Spleen (tissue), 11 donors: ENCODE measurements at regions not wholly inside any gene's neighbourhood (a gene's known extent, or its start where the extent isn't known, plus 50 kb on each side); places are given as distances from the start of the nearest gene placed in this dataset.

Experiments used
- DNase-seq: peaks from one replicate; pipeline ENCODE4 v3.0.0-alpha.2; 2020
- H3K27ac ChIP-seq, 8 donors: fragments of 200-600 bp; sonication (generic) in 7 of 8; 1 replicate in 4 of 8; 2 replicates in 4 of 8; pipeline versions ENCODE4 v1.5.0 to v1.8.0; 2016 to 2021; ENCODE audit warnings: inconsistent platforms in 4 of 8, mild to moderate bottlenecking in 4 of 8, moderate library complexity in 1 of 8
- H3K27me3 ChIP-seq, 7 donors: fragments of 200-600 bp; sonication (generic) in 6 of 7; replicated peaks in 1 of 7; 1 replicate in 4 of 7; 2 replicates in 3 of 7; pipeline versions ENCODE4 v1.5.0 to v1.8.0; 2016 to 2021; ENCODE audit warnings: inconsistent platforms in 3 of 7, mild to moderate bottlenecking in 1 of 7
- H3K36me3 ChIP-seq, 6 donors: fragments of 200-600 bp; sonication (generic) in 5 of 6; 1 replicate in 4 of 6; 2 replicates in 2 of 6; pipeline versions ENCODE4 v1.5.0 to v1.8.0; 2016 to 2021; ENCODE audit warnings: inconsistent platforms in 2 of 6
- H3K4me1 ChIP-seq, 6 donors: fragments of 200-600 bp; sonication (generic) in 5 of 6; 1 replicate in 3 of 6; 2 replicates in 3 of 6; pipeline versions ENCODE4 v1.5.0 to v1.8.0; 2016 to 2021; ENCODE audit warnings: inconsistent platforms in 3 of 6
- H3K4me3 ChIP-seq, 8 donors: fragments of 200-600 bp; sonication (generic) in 7 of 8; 1 replicate in 4 of 8; 2 replicates in 4 of 8; pipeline versions ENCODE4 v1.5.0 to v1.8.0; 2016 to 2021; ENCODE audit warnings: inconsistent platforms in 4 of 8, mild to moderate bottlenecking in 4 of 8, moderate library complexity in 2 of 8
- H3K9me3 ChIP-seq, 8 donors: fragments of 200-600 bp; sonication (generic) in 7 of 8; 1 replicate in 4 of 8; 2 replicates in 4 of 8; pipeline versions ENCODE4 v1.5.0 to v1.8.0; 2016 to 2021; ENCODE audit warnings: inconsistent platforms in 4 of 8
- CTCF ChIP-seq, 11 experiments: fragments of 200-600 bp in 7 of 11; fragments of 450-650 bp in 4 of 11; sonication (generic) in 4 of 11; IDR thresholded peaks in 8 of 11; conservative IDR thresholded peaks in 3 of 11; 1 replicate in 7 of 11; 2 replicates in 4 of 11; pipeline versions ENCODE4 v1.4.0 to v1.8.0; 2016 to 2021; ENCODE audit warnings: antibody characterized with exemption in 11 of 11, inconsistent platforms in 4 of 11, mild to moderate bottlenecking in 1 of 11
- POLR2A ChIP-seq, 3 donors: fragments of 450-650 bp; IDR thresholded peaks; one replicate each; pipeline ENCODE4 v1.5.1; 2017; ENCODE audit warnings: antibody characterized with exemption in 3 of 3, mild to moderate bottlenecking in 1 of 3
- POLR2AphosphoS5 ChIP-seq, 3 donors: sonication (generic); formaldehyde crosslinking; IDR thresholded peaks; one replicate each; pipeline ENCODE4 v1.5.1; 2017; ENCODE audit warnings: antibody characterized with exemption in 3 of 3
- WGBS, 5 donors: extraction: QIAGEN DNeasy Blood & Tissue Kit in 3 of 5; methylation state at CpG; one replicate each; pipeline versions ENCODE4 v1.1.5 to v1.1.7; 2013 to 2018; 5-methylcytosine and 5-hydroxymethylcytosine counted together
- intact Hi-C: fragments of 100-400 bp; cut with DNase I; formaldehyde crosslinking; loops from one replicate; pipeline ENCODE4 v1.15.0; 2023; ENCODE audit warnings: low total_unique reads
- donor health status: healthy with polysubstance abuse.
- donor health status: DM: no; HTN: no; CAD: no; lungs with moderate emphysema.
- donor health status: DM: no; HTN: no; CAD: no.
- donor health status: Bipolar disorder and iron deficiency.
- donor health status: healthy.
- donor health status: DM: no; HTN: no; CAD: no.
- donor health status: DM: yes; HTN: yes; CAD: no.

- H3K9me3 ChIP-seq = no peaks in the 10 kb centered on the region
- intact Hi-C loops = no loop called here
- H3K4me3 ChIP-seq = no peak overlapping the region
- no peak for DNase-seq
- no peaks in the 10 kb centered on the region for H3K36me3 ChIP-seq
- TF ChIP-seq CTCF (IDR thresholded peaks at IDR 0.05 in 8 of 11, conservative IDR thresholded peaks at IDR 0.05 in 3 of 11) (no peak), POLR2A (IDR thresholded peaks at IDR 0.05) (no peak), POLR2AphosphoS5 (IDR thresholded peaks at IDR 0.05) (peak in 1 of 3 donors; percentile 67)
- WGBS, 5 donors = 78 to 85% (median 84%) methylated on average over 17 of the region's 17 CpGs
- peaks cover 0 to 42% (median 8%) of the 10 kb centered on the region in 7 donors for H3K27me3 ChIP-seq
- no peak overlapping the region for H3K27ac ChIP-seq
- H3K4me1 ChIP-seq = peaks cover 6 to 70% (median 27%) of the 10 kb centered on the region in 6 donors
These were observed 59.1 kb upstream of the TLE3 start for GRCh38 chr15:70156671-70157271.

- no peak overlapping the region for H3K4me3 ChIP-seq
- H3K27me3 ChIP-seq = peaks cover 0 to 27% (median 0%) of the 10 kb centered on the region in 7 donors
- WGBS, 5 donors = 64 to 72% (median 71%) methylated on average over 12 of the region's 12 CpGs
- TF ChIP-seq POLR2AphosphoS5 (IDR thresholded peaks at IDR 0.05) (no peak), POLR2A (IDR thresholded peaks at IDR 0.05) (no peak), CTCF (IDR thresholded peaks at IDR 0.05 in 8 of 11, conservative IDR thresholded peaks at IDR 0.05 in 3 of 11) (no peak)
- H3K4me1 ChIP-seq = peaks cover 6 to 60% (median 23%) of the 10 kb centered on the region in 6 donors
- DNase-seq = no peak
- intact Hi-C loops = no loop called here
- H3K27ac ChIP-seq = peak overlapping the region in 3 of 8 donors; percentile 15 to 45 (median 42)
- no peaks in the 10 kb centered on the region for H3K36me3 ChIP-seq
- no peaks in the 10 kb centered on the region for H3K9me3 ChIP-seq
These were observed 57.1 kb upstream of the TLE3 start for GRCh38 chr15:70154718-70155347.

- WGBS, 5 donors = 50 to 68% (median 59%) methylated on average over 27 of the region's 27 CpGs
- intact Hi-C loops = no loop called here
- DNase-seq = peak; percentile 79
- Histone ChIP-seq H3K27ac (peak overlapping the region in 4 of 8 donors; percentile 2 to 45 (median 28)), H3K27me3 (peaks cover 0 to 27% (median 0%) of the 10 kb centered on the region in 7 donors), H3K4me1 (peaks cover 6 to 53% (median 19%) of the 10 kb centered on the region in 6 donors), H3K36me3 (no peaks in the 10 kb centered on the region), H3K4me3 (no peak overlapping the region), H3K9me3 (no peaks in the 10 kb centered on the region)
- TF ChIP-seq POLR2AphosphoS5 (IDR thresholded peaks at IDR 0.05) (peak in 2 of 3 donors; percentile 50 to 66), POLR2A (IDR thresholded peaks at IDR 0.05) (no peak)
These were observed 56.4 kb upstream of the TLE3 start for GRCh38 chr15:70153921-70154717.

- H3K36me3 ChIP-seq = no peaks in the 10 kb centered on the region
- no peaks in the 10 kb centered on the region for H3K9me3 ChIP-seq
- H3K4me3 ChIP-seq = no peak overlapping the region
- H3K27me3 ChIP-seq = peaks cover 0 to 27% (median 0%) of the 10 kb centered on the region in 7 donors
- 8 to 24% (median 15%) methylated on average over 3 of the region's 3 CpGs for WGBS, 5 donors
- peaks cover 6 to 57% (median 19%) of the 10 kb centered on the region in 6 donors for H3K4me1 ChIP-seq
- no peak for TF ChIP-seq POLR2A (IDR thresholded peaks at IDR 0.05)
- no peak for TF ChIP-seq POLR2AphosphoS5 (IDR thresholded peaks at IDR 0.05)
- no peak for TF ChIP-seq CTCF (IDR thresholded peaks at IDR 0.05 in 8 of 11, conservative IDR thresholded peaks at IDR 0.05 in 3 of 11)
- no peak overlapping the region for H3K27ac ChIP-seq
- no peak for DNase-seq
- intact Hi-C loops = no loop called here
These were observed 54.4 kb upstream of the TLE3 start for GRCh38 chr15:70152070-70152480.
